HG03439 (cell line): ENCODE measurements at regions not wholly inside any gene's neighbourhood (a gene's known extent, or its start where the extent isn't known, plus 50 kb on each side); places are given as distances from the start of the nearest gene placed in this dataset.

Source experiments
- ATAC-seq: cut with Tn5 transposase; IDR thresholded peaks from one replicate; pipeline ENCODE4 v1.9.1; 2021; ENCODE audit warnings: mild to moderate bottlenecking, moderate library complexity; ENCODE audit not compliant: unreplicated experiment

DNA sequence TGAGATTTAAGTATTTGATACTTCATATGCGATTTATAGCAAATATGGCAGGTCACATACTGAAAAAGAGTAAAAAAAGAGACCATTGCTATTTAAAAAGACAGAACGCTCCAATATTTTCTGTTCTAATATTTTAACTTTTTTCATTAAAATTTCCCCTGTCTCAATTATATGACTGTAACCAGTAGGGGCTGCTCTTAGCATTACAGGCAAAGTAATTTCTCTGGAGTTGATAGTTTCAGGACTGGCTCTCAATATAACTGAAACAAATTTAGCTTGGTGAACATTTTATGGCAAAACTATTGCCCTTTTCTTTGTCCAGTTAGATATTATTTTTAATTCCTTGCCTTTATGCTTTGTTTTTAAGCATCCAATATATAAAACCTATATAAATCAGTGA lies 286.3 kb upstream of the ROBO2 start:
- ATAC-seq, result no peak

DNA sequence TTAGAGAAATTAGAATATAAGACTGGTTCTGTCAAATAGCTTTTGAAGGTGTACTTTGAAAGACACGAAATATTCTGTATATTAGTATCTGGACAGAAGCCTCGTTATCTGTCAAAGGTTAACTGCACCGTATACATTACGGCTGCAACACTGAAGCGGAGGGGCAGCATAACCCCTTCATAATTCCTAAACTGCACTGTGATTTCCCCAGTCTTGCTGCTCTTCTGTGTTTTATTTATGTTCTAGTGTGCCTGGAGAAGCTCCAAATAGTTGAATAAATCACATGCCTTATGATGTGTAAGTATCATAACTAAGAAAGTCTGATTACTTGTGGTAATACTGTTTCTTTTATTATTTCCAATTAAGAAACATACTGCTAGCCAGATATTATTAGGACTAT lies 285.7 kb upstream of the ROBO2 start:
- ATAC-seq, result no peak

DNA sequence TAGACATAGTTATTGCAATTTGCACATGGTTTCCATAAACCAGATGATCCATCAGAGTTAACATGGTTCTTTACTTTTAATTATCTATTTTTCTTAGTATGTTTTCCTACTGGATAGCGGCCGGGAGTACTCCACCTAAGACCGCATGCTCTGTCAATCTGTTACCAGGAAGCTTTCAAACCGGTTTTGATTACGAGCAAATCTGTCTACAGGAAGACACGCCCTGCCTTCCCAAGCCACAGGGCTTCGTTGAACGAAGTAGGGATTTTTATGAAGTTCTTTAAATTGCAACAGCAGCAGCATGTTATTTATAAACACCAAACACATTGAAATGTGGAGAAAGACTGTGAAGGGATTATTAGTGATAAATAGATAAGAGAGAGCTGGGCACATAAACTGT lies 283.3 kb upstream of the ROBO2 start:
- ATAC-seq, result no peak

DNA sequence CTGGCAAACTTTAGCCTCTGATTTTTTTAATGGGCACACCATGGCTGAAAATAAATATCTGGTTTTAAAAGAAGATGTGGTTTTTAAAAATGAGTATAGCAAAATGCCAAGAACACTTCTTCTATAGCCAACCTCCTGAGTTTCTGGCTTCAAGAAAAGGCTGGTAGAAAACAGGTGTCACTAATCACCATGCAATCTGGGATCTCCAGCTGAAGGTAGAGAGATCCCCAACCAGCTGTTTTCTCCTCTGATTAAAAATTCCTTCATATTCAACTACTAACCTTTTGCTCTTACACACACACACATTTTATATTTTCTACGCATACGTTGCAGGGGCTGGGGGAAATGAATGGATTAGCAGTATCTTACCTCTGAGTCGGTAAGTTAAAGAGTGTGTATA lies 279.6 kb upstream of the ROBO2 start:
- no peak for ATAC-seq

DNA sequence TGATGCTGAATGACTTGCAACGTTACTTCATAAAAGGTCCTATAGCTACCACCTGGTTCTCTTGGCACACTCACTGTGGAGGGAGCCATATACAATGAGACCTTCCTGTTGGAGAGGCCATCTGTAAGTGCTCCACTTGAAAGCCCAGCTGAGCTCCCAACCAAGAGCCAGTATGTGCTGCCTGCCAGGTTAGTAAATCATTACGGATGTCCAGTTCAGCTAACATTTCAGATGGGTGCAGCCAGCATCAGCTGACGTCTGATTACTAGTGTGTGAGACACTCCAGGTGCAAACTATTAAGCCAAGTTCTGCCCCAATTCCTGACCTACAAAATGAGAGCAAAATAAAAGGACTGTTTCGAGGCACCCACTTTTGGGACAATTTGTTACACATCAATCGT lies 274.4 kb upstream of the ROBO2 start:
- ATAC-seq, result no peak

DNA sequence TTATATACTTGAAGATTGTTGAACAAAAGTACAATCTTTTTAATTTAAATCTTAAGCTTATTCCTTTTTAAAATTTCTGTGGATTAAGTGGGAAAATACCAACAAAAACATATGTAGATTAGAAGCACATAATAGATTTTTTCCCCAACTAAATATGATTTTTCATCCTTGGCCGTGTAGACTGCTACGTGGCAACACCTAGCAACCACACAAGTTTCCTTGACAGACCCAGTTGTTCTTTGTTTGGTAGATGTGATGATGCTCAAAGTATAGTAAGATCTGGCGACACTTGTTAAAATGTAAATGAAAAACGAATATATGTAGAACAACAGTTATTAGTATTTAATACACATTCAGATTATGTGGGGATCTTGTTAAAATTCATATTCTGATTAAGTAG lies 271.0 kb upstream of the ROBO2 start:
- ATAC-seq, result no peak

DNA sequence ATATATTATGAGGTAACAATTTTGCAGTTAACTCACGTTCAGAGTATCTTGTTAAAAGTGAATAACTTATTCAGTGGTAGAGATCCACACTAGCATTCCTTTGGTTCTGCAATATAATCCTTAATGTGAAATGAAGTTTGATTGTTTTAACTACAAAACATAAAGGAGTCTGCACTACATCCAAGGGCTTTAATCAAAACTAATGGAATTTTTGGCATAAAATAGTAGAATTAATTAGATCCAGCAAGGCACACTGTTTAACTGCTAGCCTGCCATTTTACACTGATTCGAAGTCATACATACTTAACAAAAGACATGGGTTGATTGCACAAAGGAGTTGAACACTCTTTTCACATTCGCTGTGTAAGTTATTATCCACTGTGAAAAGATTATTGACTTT lies 263.0 kb upstream of the ROBO2 start:
- no peak for ATAC-seq

DNA sequence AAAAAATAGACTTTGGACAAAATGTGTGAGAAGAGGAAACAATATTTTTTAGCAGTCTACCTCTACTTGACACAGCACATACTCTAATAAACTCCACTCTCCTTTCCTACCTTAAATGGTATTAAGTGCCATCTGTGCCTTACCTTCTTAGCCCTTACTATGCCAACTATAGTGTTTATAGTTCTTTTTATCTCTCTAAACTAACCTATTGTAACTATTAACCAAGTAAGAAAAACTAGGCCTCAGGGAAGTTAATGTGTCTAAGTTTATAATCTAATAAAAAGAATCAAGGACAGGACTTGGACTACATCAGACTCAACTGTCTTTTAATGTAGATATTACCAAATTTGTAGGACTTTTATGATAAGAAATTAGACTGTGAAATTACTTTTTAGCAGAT lies 251.7 kb upstream of the ROBO2 start:
- no peak for ATAC-seq

DNA sequence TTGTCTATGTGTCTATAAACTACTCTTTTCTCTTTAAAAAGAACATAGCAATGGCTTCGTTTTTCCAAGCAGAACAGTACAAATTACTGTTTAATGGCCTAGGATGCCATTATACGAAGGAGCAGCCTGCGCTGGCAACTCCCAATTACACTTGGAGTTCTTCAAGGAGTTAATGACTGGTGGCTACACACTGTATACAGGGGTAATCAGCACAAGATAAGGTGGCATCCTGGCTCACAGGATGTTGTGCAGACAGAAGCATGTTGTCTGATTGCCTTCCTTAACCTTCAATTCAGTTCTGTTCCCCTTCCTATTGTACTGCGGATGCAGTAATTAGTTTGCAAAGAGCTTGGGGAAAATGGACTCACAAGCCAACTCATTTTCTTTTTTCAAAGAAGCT lies 250.7 kb upstream of the ROBO2 start:
- ATAC-seq, result no peak

DNA sequence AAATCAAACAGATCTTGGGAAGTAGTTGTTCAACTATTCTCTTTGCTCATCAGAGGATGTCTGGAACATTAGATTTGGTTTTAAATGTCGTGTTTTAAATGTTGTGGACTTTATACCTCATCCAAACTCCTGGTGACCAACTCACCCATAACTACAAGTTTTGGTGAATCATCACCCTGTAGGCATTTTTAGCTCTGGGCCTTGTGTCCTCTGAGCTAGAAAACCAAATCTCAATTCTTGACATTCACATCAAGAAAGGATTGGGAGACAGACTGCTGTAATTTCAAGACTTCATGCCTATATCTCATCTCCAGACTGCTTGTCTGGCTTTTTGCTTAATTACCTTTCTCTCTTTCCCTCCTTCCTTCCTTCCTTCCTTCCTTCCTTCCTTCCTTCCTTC lies 228.5 kb upstream of the ROBO2 start:
- ATAC-seq, result no peak

DNA sequence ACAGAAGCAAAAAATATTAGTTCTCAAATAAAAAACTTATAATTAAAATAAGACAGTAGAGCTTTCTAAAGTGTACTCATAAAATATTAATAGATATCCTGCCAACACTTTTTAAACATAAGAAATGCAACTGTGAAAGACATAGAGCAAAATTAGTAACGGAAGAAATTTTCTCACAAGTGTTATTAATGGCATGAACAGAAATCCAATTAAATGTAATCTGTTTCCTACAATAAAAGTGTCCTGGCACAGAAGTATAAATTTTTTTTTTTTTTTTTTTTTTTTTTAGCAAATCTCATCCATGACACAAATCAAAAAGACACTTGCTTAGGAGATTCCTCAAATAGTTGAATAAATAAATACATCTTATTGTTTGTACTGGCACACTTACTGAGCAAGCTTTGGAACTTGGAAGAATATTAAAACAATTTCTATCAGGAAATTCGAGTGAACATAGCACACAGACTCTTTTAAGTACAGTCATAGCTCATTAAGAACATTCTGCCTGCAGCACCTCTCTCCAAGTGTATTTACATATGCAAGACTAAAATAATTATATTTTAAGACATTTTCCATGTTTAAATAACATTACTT lies 227.2 kb upstream of the ROBO2 start:
- ATAC-seq, result no peak

DNA sequence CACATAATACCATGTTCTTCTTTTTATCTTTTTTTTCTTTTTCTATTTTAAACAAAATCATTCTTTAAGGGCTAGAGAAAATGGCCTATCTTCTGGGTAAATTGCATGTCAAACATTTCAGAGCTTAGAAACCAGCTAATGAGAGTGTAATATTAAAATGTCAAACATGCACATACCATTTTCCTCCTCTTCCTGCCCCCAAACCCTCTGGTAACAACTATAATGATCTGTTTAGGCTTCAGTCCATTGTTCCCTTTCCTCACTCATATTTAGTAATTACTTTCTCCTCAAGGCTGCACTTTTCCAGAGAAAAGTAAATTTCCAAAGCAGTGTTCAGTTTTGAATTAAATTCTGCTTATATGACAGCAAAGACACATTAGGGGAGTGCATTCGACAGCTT lies 224.3 kb upstream of the ROBO2 start:
- ATAC-seq, result no peak

DNA sequence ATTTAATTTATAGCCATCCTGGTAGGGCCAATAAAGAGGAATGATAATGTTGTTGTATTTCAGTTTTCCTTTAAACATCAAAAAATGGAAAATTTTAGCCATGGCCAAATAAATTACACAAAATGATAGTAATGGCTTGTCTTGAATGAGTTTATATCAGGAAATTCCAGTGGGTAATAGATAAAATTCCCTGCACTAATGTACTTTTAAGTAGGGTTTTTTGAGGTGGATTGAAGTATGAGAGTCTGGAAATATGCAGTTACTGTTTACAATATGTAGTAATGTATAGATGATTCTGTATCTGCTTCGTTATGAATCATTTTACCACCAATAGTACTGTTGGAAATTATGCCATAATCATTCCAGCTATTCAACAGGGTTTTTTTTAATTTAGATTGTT lies 219.4 kb upstream of the ROBO2 start:
- ATAC-seq, result no peak

DNA sequence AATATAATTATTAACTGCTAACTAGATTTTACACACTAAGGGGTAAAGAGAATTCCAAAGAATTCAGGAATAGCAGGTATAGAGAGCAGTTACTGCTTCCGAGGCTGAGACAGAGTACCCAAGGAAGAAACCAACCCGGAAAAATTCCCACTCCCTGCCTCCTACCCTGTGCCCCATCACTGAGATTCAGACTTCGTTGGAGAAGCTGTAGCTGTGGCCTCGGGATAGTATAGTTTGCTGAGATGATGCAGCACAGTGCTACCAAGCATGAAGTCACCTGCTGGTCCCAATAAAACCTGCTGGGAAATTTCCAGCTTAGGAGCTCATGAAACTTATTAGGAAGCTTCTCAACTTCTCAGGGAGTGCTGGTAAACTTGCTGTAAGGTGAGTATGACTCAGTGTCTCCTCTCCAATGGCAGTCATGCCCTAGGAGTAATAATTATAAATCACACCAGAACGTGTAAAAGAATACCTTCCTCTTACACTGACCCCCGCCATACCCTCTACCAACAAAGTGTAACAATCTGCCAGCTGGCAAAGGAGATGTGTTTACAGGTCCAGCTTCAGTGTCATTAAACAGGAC lies 215.2 kb upstream of the ROBO2 start:
- no peak for ATAC-seq

DNA sequence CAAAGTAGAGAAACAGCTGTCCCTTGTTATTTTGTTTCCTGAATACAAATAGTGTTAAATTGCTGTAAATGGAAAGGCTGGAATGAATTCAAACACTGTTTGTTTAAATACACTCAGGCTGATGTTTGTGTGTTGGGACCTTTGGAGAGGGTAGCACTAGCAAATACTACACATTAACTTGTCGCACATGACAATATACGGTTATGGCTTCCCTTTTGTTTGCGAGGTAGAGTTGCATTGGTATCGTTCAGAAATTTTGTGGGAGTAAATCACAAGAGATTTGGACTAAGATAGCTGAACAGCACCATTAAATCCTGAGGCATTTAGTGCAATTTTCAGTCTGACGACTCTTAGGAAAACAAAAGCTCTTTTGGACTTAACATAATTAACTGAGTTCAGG lies 213.0 kb upstream of the ROBO2 start:
- ATAC-seq, result no peak

DNA sequence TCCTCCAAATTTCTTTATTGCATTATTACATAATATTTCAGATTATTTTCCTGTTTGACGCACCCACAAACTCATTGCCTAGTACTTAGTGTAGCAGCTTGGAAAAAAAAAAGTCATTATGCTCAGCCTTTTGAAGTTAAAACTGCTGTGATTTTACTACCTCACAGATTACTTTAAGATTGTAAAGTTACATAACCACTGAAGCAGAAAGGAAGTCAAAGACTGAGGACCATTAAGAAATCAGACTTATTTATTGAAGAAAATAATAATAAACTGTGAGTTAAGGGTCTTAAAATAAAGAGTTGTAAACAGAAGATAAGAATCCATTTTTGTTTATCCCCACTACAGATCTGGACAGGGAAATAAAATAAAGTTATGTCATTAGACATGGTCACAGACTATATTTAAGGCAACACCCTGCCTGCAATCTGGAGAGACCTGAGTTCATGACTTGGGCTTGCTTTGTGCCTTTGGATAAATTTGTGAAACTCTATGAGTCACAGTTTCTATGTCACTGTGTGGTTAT lies 212.1 kb upstream of the ROBO2 start:
- ATAC-seq, result no peak

DNA sequence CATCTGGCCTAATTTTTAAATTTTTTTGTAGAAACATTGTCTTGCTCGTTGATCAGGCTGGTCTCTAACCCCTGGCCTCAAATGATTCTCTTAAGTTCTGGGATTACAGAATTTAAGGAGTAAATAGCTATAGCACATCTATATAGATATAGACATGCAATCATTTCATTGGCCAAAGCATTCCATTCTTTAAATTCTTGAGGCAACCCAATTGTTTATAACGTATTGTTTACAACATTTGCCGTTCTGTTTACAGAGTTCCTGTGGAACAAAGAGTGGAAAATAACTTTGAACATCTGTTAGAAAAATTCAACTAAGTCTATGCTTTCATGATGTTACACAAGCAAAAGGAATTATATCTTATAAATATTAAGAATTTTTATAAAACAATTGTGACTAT lies 205.2 kb upstream of the ROBO2 start:
- ATAC-seq, result no peak

DNA sequence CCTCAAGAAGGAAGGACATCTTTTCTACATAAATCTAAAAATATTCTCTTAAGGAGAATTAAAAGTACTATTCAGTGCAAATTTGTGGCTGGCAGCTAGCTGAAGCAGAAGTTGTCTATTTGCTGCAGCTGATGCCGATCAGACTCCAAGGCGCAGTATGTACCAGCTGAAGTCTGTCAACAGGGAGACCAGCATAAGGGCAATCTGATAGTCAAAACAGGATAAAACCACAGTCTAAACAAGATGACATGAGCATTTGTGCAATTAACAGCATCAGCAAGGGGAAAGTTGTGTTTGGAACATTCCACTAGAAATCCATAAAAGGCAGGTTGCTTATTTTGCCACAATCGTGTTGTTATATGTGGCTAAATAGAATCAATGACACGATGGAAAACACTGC lies 198.2 kb upstream of the ROBO2 start:
- no peak for ATAC-seq

DNA sequence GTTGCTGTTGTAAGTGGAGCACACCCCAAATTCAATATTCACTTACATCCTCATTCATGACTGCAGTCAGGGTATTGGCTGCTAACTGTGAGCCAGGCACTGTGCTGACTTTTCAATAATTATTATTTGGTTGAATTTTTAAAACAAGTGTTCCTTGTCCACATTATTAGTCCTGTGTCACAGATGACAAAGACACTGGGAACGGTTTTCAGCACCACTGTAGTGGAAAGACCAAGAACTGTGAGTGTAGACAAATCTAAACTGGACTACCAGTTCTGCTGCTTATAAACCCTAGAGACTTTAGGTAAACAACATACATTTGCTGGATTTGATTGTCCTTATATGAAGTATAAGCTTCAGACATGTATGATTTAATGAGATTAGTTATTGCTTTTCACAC lies 197.7 kb upstream of the ROBO2 start:
- no peak for ATAC-seq

DNA sequence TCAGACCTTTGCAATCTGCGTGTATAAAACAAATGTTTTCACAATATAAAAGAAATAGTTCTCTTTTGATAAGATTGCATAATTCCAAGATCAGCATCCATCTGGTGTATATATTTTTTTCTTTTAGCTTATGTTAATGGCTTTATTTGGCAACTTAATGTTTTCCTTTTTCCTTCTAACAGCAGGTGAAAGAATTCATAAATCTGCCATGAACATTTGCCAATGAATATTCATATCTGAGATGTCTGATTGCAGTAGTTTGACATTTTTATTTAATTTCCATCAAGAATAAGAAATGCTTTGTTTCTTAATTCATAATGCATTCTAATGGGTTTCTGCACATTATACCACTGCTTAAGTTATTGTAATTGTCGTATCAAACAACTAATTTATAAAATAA lies 184.4 kb upstream of the ROBO2 start:
- no peak for ATAC-seq

DNA sequence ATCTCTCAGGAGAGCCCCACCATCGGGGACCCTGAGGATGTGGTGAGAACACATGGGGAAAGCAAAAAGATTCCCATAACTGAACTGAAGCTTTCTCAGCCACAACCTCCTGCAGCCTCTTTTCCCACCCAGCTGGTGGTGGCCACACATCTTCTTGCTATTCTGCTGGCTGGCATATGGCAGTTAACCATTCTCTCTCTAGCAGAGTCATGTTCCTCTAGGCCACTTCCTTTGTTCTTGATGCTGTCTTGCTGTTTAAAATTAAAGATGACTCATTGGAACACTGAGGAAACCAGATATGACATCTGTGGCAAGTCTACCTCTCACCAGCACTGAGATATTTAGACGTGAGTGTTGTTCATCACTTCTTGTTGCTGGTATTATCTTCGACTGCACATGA lies 180.3 kb upstream of the ROBO2 start:
- ATAC-seq, result no peak

DNA sequence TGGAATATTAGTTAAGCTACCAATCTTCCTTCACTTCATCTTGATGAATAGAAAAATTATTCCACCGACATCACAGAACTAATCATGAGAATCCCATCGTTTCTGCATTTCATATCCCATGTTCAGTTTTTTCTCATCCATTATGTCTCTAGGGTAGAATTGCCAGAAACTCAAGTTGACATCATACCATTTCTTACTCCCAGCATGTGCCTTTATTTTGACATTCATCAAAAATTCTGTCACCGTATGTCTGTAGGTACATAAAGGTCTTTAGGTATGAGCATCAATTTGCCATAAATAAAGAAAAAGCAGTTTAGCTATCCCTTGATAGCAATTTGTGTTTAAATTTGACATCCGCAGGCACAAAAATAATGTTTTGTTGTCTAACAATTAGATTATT lies 175.5 kb upstream of the ROBO2 start:
- no peak for ATAC-seq

DNA sequence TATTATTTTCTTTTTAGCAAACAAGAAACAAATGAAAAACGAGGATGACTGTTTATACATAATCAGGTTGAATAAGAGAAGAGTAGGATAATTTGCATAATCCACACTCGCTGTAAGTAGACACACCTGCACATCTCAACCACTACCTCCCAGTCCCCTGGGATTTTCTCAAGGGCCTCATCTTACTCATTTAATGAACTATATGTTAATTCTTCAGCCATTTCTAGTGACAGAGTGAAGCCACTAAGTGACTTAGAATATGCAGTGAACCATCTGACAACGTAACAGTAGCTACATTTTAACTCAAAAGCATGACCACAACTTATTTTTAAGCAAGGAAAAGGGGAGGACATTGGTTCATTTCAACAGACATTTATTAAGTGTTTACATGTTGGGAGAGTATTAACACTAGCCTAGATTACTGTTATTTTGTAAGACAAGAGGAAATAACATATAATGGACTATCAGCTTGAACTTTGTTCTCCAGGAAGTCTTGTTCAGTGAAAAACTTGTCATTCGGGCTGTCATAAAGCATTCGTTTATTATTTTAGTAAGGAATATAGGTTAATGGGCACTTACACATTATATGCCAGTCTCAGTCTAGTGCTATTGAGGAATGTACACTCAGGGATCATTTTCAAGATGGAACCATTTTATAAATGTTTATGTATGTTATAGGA lies 173.0 kb upstream of the ROBO2 start:
- ATAC-seq, result no peak
